ENCODE measurements at regions not wholly inside any gene's neighbourhood (a gene's known extent, or its start where the extent isn't known, plus 50 kb on each side); places are given as distances from the start of the nearest gene placed in this dataset.

DNA sequence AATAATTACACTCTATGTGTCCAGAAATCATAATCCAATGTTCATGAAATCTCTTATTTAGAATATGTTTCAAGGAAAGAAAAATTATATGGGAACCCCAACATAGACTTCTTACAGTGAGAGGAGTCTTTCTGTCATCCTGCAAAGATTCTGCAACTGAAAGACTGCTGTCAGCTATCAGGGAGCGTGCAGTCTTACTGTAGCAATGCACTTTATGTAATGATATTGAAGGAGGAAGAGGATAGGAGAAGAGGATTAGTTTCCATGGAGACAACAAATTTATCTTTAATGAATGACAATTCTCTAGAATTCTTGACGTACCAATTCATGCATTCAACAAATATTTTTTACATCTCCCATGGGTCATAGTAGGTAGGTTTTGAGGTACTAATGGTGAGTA is 61.3 kb upstream of the MYT1L start:
- in situ Hi-C loops (cut with HindIII; ENCODE audit: low sequenced_read_pairs), result no loop called here

DNA sequence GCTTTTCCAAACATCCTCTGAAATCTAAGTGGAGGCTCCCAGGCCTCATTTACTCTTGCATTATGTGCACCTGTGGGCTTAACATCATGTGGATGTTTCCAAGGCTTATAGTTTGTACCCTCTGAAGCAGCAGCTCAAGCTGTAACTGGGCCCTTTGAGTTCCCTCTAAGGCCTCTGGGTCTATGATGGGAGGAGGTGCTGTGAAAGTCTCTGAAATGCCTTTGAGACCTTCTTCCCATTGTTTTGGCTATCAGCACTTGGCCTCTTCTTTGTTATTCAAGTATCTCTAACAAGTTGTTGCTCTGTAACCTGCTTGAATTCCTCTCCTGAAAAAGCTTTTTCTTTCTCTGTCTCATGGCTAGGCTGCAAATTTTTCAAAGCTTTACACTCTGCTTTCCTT is 58.1 kb upstream of the MYT1L start:
- in situ Hi-C loops (cut with HindIII; ENCODE audit: low sequenced_read_pairs), result no loop called here

All from endothelial cell of hepatic sinusoid (primary cell).